Activated naive CD4-positive, alpha-beta T cell treated with anti-CD3 and anti-CD28 coated beads, Interleukin-2, amount 10 ng/mL, durations not matched to agents 7 days and 5 days (primary cell): ENCODE measurements at regions not wholly inside any gene's neighbourhood (a gene's known extent, or its start where the extent isn't known, plus 50 kb on each side); places are given as distances from the start of the nearest gene placed in this dataset.

Experiments used
- CTCF ChIA-PET: fragments of 350-600 bp; sonication (Branson Sonifier 250); formaldehyde crosslinking; loops from one replicate; lab custom pipeline; 2021; ENCODE audit warnings: antibody characterized with exemption; lab: Charles Lee
- DNase-seq: peaks from one replicate; pipeline ENCODE4 v3.0.0-alpha.2; 2020
- H3K27ac Mint-ChIP-seq: one replicate; pipeline ENCODE4 v1.8.0; 2021; ENCODE audit warnings: mild to moderate bottlenecking, moderate library complexity, mixed read lengths
- H3K27me3 Mint-ChIP-seq: one replicate; pipeline ENCODE4 v1.8.0; 2021; ENCODE audit warnings: mild to moderate bottlenecking, mixed read lengths
- H3K36me3 Mint-ChIP-seq: one replicate; pipeline ENCODE4 v1.8.0; 2021; ENCODE audit warnings: mixed read lengths
- H3K4me1 Mint-ChIP-seq: one replicate; pipeline ENCODE4 v1.8.0; 2021; ENCODE audit warnings: mixed read lengths
- H3K4me3 Mint-ChIP-seq: one replicate; pipeline ENCODE4 v1.8.0; 2021; ENCODE audit warnings: mild to moderate bottlenecking, moderate library complexity, mixed read lengths
- H3K9me3 Mint-ChIP-seq: one replicate; pipeline ENCODE4 v1.8.0; 2021; ENCODE audit warnings: mixed read lengths

DNA sequence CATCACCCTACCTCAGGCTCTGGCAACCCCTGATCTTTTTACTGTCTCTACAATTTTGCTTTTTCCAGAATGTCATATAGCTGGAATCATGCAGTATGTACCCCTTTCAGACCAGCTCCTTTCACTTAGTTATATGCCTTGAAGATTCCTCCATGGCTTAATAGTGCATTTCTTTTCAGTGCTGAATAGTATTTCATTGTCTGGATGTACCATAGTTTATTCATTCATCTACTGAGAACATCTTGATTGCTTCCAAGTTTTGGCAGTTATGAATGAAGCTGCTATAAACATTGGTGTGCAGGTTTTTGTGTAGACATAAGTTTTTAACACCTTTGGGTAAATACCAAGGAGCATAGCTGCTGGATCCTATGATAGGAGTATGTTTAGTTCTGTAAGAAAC, 50.8 kb upstream of the ANP32A start:
- Mint-ChIP-seq H3K27ac (no peak overlapping the region), H3K4me3 (no peak overlapping the region), H3K9me3 (no peaks in the 10 kb centered on the region), H3K27me3 (peaks cover 17% of the 10 kb centered on the region), H3K4me1 (peaks cover 4% of the 10 kb centered on the region), H3K36me3 (no peaks in the 10 kb centered on the region)
- CTCF ChIA-PET: interaction anchor here (1.8 to 2.0 kb wide), 2 partner anchors 140 to 322 kb away, joined by 5 read pairs; no protein-coding TSS in a partner anchor
- DNase-seq: no peak

DNA sequence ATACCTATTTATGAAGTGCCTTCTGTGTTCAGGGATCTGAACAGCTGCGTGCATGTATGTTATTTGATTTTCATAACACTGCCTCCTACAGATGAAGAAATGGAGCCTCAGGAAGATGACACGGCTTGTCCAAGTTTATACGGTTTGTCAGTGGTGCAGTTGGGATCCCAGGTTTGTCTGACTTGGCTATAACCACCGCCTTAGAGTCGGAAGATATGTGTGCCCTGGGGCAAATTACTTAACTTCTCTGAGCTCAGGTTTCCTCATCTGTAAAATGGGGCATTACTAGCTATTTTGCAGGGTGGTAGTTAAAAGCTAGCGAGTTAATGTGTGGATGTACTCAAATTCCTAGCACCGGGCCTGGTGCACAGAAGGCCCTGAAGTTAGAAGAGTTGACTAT, 54.1 kb upstream of the ANP32A start:
- Mint-ChIP-seq H3K4me1 (peaks cover 4% of the 10 kb centered on the region), H3K36me3 (no peaks in the 10 kb centered on the region), H3K9me3 (no peaks in the 10 kb centered on the region), H3K4me3 (no peak overlapping the region), H3K27me3 (peaks cover 22% of the 10 kb centered on the region), H3K27ac (no peak overlapping the region)
- DNase-seq: no peak
- CTCF ChIA-PET: interaction anchor here (0.7 to 4.4 kb wide), 23 partner anchors 10 to 568 kb away, joined by 3 to 46 read pairs (median 4); no protein-coding TSS in a partner anchor

DNA sequence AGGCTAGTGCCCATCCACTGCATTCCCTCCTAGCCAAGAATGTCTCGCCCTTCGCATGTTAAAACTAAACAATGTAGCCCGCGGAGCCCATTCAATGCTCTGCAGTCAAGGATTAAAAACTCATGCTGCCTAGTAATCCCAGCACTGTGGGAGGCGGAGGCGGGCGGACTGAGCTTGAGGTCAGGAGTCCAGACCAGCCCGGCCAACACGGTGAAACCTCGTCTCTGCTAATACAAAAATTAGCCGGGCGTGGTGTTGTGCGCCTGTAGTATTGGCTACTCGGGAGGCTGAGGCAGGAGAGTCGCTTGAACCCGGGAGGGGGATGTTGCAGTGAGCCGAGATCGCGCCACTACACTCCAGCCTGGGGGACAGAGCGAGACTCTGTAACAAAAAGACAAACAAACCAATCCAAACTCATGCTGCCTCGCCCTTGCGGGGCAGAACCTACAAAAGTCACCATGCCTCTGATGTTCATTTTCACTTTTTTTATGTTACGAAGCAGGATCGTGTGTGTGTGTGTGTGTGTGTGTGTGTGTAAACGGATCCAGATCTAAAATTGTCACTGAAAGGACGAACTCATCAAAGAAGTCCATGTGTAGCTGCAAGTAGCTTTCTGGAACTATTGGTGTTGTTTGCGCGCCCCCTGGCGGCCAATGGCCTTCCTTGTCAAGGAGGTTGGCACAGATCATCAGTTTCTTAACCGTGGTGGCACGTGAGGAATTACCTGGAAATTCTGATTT, 54.8 kb upstream of the SPESP1 start:
- Mint-ChIP-seq H3K27me3 (peaks cover 22% of the 10 kb centered on the region), H3K9me3 (no peaks in the 10 kb centered on the region), H3K4me3 (no peak overlapping the region), H3K4me1 (peaks cover 4% of the 10 kb centered on the region), H3K27ac (no peak overlapping the region), H3K36me3 (no peaks in the 10 kb centered on the region)
- CTCF ChIA-PET: interaction anchor here (0.6 to 4.4 kb wide), 37 partner anchors 11 to 797 kb away, joined by 3 to 46 read pairs (median 3); no protein-coding TSS in a partner anchor
- DNase-seq: peak; percentile 94

DNA sequence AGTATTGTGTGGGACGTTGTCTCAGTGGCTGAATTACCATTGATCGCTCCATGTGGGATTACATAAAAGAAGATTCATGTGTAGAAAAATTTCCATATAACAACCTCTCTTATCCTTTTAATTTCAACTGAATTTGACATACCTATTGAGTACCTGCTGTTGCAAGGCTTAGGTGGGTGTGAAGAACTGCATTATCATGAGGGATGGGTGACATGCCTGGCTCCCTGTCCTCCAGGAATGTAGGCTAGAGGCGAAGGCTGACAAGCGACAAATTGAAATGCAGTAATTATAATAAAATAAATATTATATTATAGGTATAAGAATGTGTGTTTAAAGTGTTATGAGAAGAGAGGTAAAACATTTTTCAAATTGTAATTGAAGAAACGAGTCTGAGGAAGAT, 52.7 kb upstream of the SPESP1 start:
- H3K9me3 Mint-ChIP-seq: no peaks in the 10 kb centered on the region
- CTCF ChIA-PET: interaction anchor here (2.6 to 4.2 kb wide), 2 partner anchors 94 to 204 kb away, joined by 19 to 42 read pairs; no protein-coding TSS in a partner anchor
- no peaks in the 10 kb centered on the region for H3K36me3 Mint-ChIP-seq
- no peak overlapping the region for H3K4me3 Mint-ChIP-seq
- peaks cover 18% of the 10 kb centered on the region for H3K27me3 Mint-ChIP-seq
- no peak overlapping the region for H3K27ac Mint-ChIP-seq
- DNase-seq: no peak
- peaks cover 4% of the 10 kb centered on the region for H3K4me1 Mint-ChIP-seq

DNA sequence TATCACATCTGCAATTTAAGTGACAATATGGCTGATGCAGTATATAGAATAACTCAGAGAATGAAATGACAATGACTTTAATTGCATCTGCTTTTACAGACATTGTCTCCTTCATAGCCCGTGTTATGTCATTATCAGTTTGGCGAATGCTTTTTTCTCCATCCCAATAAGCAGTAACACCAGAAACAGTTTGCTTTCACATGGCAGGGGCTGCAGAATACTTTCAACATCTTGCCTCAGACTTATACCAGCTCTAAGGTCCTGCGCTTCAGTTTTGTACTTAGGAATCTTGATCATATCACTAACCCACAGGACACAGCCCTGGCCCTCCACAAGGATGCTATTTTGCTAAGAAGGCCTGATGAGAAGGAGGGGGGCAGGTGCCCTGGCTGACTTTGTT, 49.9 kb upstream of the SPESP1 start:
- H3K9me3 Mint-ChIP-seq: no peaks in the 10 kb centered on the region
- CTCF ChIA-PET: interaction anchor here (1.6 kb wide), 1 partner anchor 321 kb away, joined by 3 read pairs; no protein-coding TSS in a partner anchor
- no peaks in the 10 kb centered on the region for H3K36me3 Mint-ChIP-seq
- no peak overlapping the region for H3K27ac Mint-ChIP-seq
- no peak overlapping the region for H3K4me3 Mint-ChIP-seq
- no peak for DNase-seq
- H3K27me3 Mint-ChIP-seq: peaks cover 12% of the 10 kb centered on the region
- H3K4me1 Mint-ChIP-seq: peaks cover 4% of the 10 kb centered on the region
